ENCODE measurements at regions not wholly inside any gene's neighbourhood (a gene's known extent, or its start where the extent isn't known, plus 50 kb on each side); places are given as distances from the start of the nearest gene placed in this dataset.
A peak's percentile ranks its signal among the peaks of the same experiment; 100 is the strongest.
"Not testable (repeated sequence)": the region's sequence is repeated elsewhere in the genome, so short reads cannot be mapped to it uniquely, and the experiment has no call there.

GRCh38 chr12:83997423-83997822 lies 915.2 kb downstream of the SLC6A15 start:
- DNase-seq (ENCODE audit: low read depth in 4 of 4, low spot score in 2 of 4) = no peak

- no peak for DNase-seq (ENCODE audit: low read depth in 4 of 4, low spot score in 2 of 4)
These were observed 915.9 kb downstream of the SLC6A15 start for GRCh38 chr12:83996671-83997070.

- DNase-seq (ENCODE audit: low read depth in 4 of 4, low spot score in 2 of 4) = no peak
These were observed 927.5 kb downstream of the SLC6A15 start for GRCh38 chr12:83985084-83985483.

- DNase-seq (ENCODE audit: low read depth in 4 of 4, low spot score in 2 of 4) = no peak
These were observed 932.2 kb downstream of the SLC6A15 start for GRCh38 chr12:83980398-83980797.

- DNase-seq (ENCODE audit: low read depth in 4 of 4, low spot score in 2 of 4) = no peak
These were observed 932.8 kb downstream of the SLC6A15 start for GRCh38 chr12:83979785-83980184.

GRCh38 chr12:83971781-83972180 lies 940.8 kb downstream of the SLC6A15 start:
- DNase-seq (ENCODE audit: low read depth in 4 of 4, low spot score in 2 of 4) = no peak

- no peak for DNase-seq (ENCODE audit: low read depth in 4 of 4, low spot score in 2 of 4)
These were observed 951.8 kb downstream of the SLC6A15 start for GRCh38 chr12:83960767-83961166.

- no peak for DNase-seq (ENCODE audit: low read depth in 4 of 4, low spot score in 2 of 4)
These were observed 953.6 kb downstream of the SLC6A15 start for GRCh38 chr12:83958997-83959396.

- no peak for DNase-seq (ENCODE audit: low read depth in 4 of 4, low spot score in 2 of 4)
These were observed 957.5 kb downstream of the SLC6A15 start for GRCh38 chr12:83954956-83955601.

- peak in 1 of 4 donors; percentile 16 for DNase-seq (ENCODE audit: low read depth in 4 of 4, low spot score in 2 of 4)
These were observed 958.4 kb downstream of the SLC6A15 start for GRCh38 chr12:83954071-83954789.

GRCh38 chr12:83945871-83946270 lies 966.7 kb downstream of the SLC6A15 start:
- no peak for DNase-seq (ENCODE audit: low read depth in 4 of 4, low spot score in 2 of 4)

- DNase-seq (ENCODE audit: low read depth in 4 of 4, low spot score in 2 of 4) = no peak
These were observed 972.9 kb downstream of the SLC6A15 start for GRCh38 chr12:83939718-83940117.

GRCh38 chr12:83933615-83934014 lies 979.0 kb downstream of the SLC6A15 start:
- no peak for DNase-seq (ENCODE audit: low read depth in 4 of 4, low spot score in 2 of 4)

- DNase-seq (ENCODE audit: low read depth in 4 of 4, low spot score in 2 of 4) = no peak
These were observed 980.6 kb downstream of the SLC6A15 start for GRCh38 chr12:83932011-83932410.

GRCh38 chr12:83931451-83931850 lies 981.1 kb downstream of the SLC6A15 start:
- no peak for DNase-seq (ENCODE audit: low read depth in 4 of 4, low spot score in 2 of 4)

- DNase-seq (ENCODE audit: low read depth in 4 of 4, low spot score in 2 of 4) = not testable (repeated sequence)
These were observed 982.8 kb downstream of the SLC6A15 start for GRCh38 chr12:83929792-83930191.

- DNase-seq (ENCODE audit: low read depth in 4 of 4, low spot score in 2 of 4) = no peak
These were observed 991.6 kb downstream of the SLC6A15 start for GRCh38 chr12:83920821-83921547.

- no peak for DNase-seq (ENCODE audit: low read depth in 4 of 4, low spot score in 2 of 4)
These were observed 993.5 kb downstream of the SLC6A15 start for GRCh38 chr12:83919081-83919480.

- no peak for DNase-seq (ENCODE audit: low read depth in 4 of 4, low spot score in 2 of 4)
These were observed 1008.4 kb downstream of the SLC6A15 start for GRCh38 chr12:83904175-83904574.

GRCh38 chr12:83896416-83896815 lies 1016.2 kb downstream of the SLC6A15 start:
- no peak for DNase-seq (ENCODE audit: low read depth in 4 of 4, low spot score in 2 of 4)

GRCh38 chr12:83893101-83893500 lies 1019.5 kb downstream of the SLC6A15 start:
- DNase-seq (ENCODE audit: low read depth in 4 of 4, low spot score in 2 of 4) = no peak

- no peak for DNase-seq (ENCODE audit: low read depth in 4 of 4, low spot score in 2 of 4)
These were observed 1022.9 kb downstream of the SLC6A15 start for GRCh38 chr12:83889745-83890144.

Measured in left renal cortex interstitium (tissue), 4 donors.